Endothelial cell of umbilical vein (primary cell): ENCODE measurements at regions not wholly inside any gene's neighbourhood (a gene's known extent, or its start where the extent isn't known, plus 50 kb on each side); places are given as distances from the start of the nearest gene placed in this dataset.

Experiments used
- BruUV-seq: library from RNA; stranded (reverse); fragments of 400-500 nt; replicated peaks from 2 replicates; lab custom pipeline; 2021; lab: Mats Ljungman, UMichigan
- CTCF ChIA-PET: fragments of 300-600, 350-600 bp; sonication (Branson Sonifier 250); formaldehyde crosslinking; loops from one replicate; lab custom pipeline; 2021; ENCODE audit warnings: antibody characterized with exemption, inconsistent platforms; lab: Charles Lee
- POLR2A ChIA-PET: fragments of 300-600, 350-600 bp; sonication (Branson Sonifier 250); formaldehyde crosslinking; loops from one replicate; lab custom pipeline; 2021; ENCODE audit warnings: antibody characterized with exemption, inconsistent platforms; lab: Charles Lee
- DNase-seq: peaks from one replicate; pipeline ENCODE4 v3.0.0-alpha.2; 2011; ENCODE audit warnings: low read depth, low spot score
- FAIRE-seq: peaks from 2 replicates; lab custom pipeline; 2011; peaks lifted over from hg19 to GRCh38; lab: Jason Lieb, UNC
- H2AFZ ChIP-seq: 2 replicates; pipeline ENCODE4 v1.6.0; 2012; ENCODE audit warnings: low read depth, low read length, control low read depth, inconsistent platforms
- H3K27ac ChIP-seq: 2 replicates; pipeline ENCODE4 v1.5.1; 2011; ENCODE audit warnings: low read depth, mild to moderate bottlenecking, control low read depth, low read length, moderate library complexity; ENCODE audit not compliant: insufficient read depth
- H3K27me3 ChIP-seq, 2 experiments: 2 replicates each; pipeline versions ENCODE4 v1.6.0 to v1.6.1; 2011; ENCODE audit warnings: low read length in 2 of 2, mixed read lengths in 1 of 2; ENCODE audit not compliant: control insufficient read depth in 2 of 2, insufficient read depth in 2 of 2
- H3K36me3 ChIP-seq, 2 experiments: 2 replicates in 1 of 2; 3 replicates in 1 of 2; pipeline ENCODE4 v1.5.1; 2011; ENCODE audit warnings: low read length in 2 of 2, mild to moderate bottlenecking in 1 of 2, moderate library complexity in 1 of 2; ENCODE audit not compliant: control insufficient read depth in 2 of 2, insufficient read depth in 2 of 2; ENCODE audit errors: extremely low read depth in 1 of 2
- H3K4me1 ChIP-seq: 3 replicates; pipeline ENCODE4 v1.5.1; 2011; ENCODE audit warnings: mild to moderate bottlenecking, low read length; ENCODE audit not compliant: control insufficient read depth, insufficient read depth; ENCODE audit errors: extremely low read depth
- H3K4me2 ChIP-seq: 2 replicates; pipeline ENCODE4 v1.6.1; 2011; ENCODE audit warnings: low read length, control low read depth, mixed read lengths; ENCODE audit not compliant: insufficient read depth
- H3K4me3 ChIP-seq, 3 experiments: fragments of 200-600 bp in 1 of 3; sonication (generic), shearing (Covaris generic) in 1 of 3; replicated peaks in 1 of 3; 2 replicates each; pipeline ENCODE4 v1.5.1; 2011 to 2016; ENCODE audit warnings: control low read depth in 3 of 3, low read length in 3 of 3, mild to moderate bottlenecking in 2 of 3, inconsistent platforms in 1 of 3, low read depth in 1 of 3, moderate library complexity in 1 of 3; ENCODE audit not compliant: insufficient read depth in 1 of 3
- H3K79me2 ChIP-seq: 2 replicates; pipeline ENCODE4 v1.6.0; 2012; ENCODE audit warnings: low read length, inconsistent platforms; ENCODE audit not compliant: control insufficient read depth, insufficient read depth
- H3K9ac ChIP-seq: replicated peaks from 2 replicates; pipeline ENCODE3; 2011; ENCODE audit warnings: low read length, control low read depth; ENCODE audit not compliant: insufficient read depth; ENCODE audit errors: extremely low read depth
- H3K9me1 ChIP-seq: replicated peaks from 3 replicates; pipeline ENCODE4 v1.6.0; 2011; ENCODE audit warnings: mild to moderate bottlenecking, low read length; ENCODE audit not compliant: control insufficient read depth, insufficient read depth; ENCODE audit errors: extremely low read depth
- H3K9me3 ChIP-seq: replicated peaks from 2 replicates; pipeline ENCODE4 v1.5.1; 2012; ENCODE audit warnings: low read length, inconsistent platforms; ENCODE audit not compliant: control insufficient read depth, insufficient read depth
- H4K20me1 ChIP-seq: replicated peaks from 2 replicates; pipeline ENCODE3; 2011; ENCODE audit warnings: mild to moderate bottlenecking, low read length; ENCODE audit not compliant: control insufficient read depth, insufficient read depth; ENCODE audit errors: extremely low read depth
- CTCF ChIP-seq, 2 donors: IDR thresholded peaks; 1 replicate in 1 of 2; 2 replicates in 1 of 2; pipeline ENCODE4 v1.5.1; 2011; ENCODE audit warnings: low read length in 2 of 2, mild to moderate bottlenecking in 2 of 2, moderate library complexity in 2 of 2, control low read depth in 1 of 2, inconsistent platforms in 1 of 2, low read depth in 1 of 2; ENCODE audit not compliant: insufficient read depth in 1 of 2; ENCODE audit errors: extremely low read depth in 1 of 2
- EZH2 ChIP-seq: IDR thresholded peaks from 2 replicates; pipeline ENCODE4 v1.6.1; 2012; ENCODE audit warnings: borderline replicate concordance, low read depth, mild to moderate bottlenecking, moderate library complexity, low read length, inconsistent platforms; ENCODE audit not compliant: severe bottlenecking
- FOS ChIP-seq: IDR thresholded peaks from 2 replicates; pipeline ENCODE4 v1.6.1; 2011; ENCODE audit warnings: mild to moderate bottlenecking, low read length, moderate library complexity, borderline replicate concordance; ENCODE audit not compliant: insufficient read depth
- GATA2 ChIP-seq: IDR thresholded peaks from 2 replicates; pipeline ENCODE4 v1.7.0; 2011; ENCODE audit warnings: low read depth, mild to moderate bottlenecking, moderate library complexity, mixed read lengths, low read length; ENCODE audit not compliant: insufficient read length, insufficient read depth
- JUN ChIP-seq: IDR thresholded peaks from 2 replicates; pipeline ENCODE4 v1.6.1; 2011; ENCODE audit warnings: borderline replicate concordance, low read depth; ENCODE audit not compliant: insufficient read length, insufficient read depth
- MYC ChIP-seq: IDR thresholded peaks from one replicate; pipeline ENCODE4 v1.6.1; 2011; ENCODE audit warnings: mild to moderate bottlenecking, low read depth, low read length
- POLR2A ChIP-seq: IDR thresholded peaks from 2 replicates; pipeline ENCODE4 v1.6.1; 2012; ENCODE audit warnings: low read depth, mild to moderate bottlenecking, control low read depth, low read length
- POLR2AphosphoS5 ChIP-seq: IDR thresholded peaks from 2 replicates; pipeline ENCODE4 v1.6.1; 2012; ENCODE audit warnings: low read depth, mild to moderate bottlenecking, control low read depth, low read length, moderate library complexity; ENCODE audit not compliant: insufficient read depth
- dilution Hi-C: fragments of 300-500 bp; cut with MboI; formaldehyde crosslinking; loops from one replicate; pipeline ENCODE4 v1.15.0; 2019; ENCODE audit warnings: low sequenced_read_pairs; ENCODE audit not compliant: extremely low pct_ligation_motif_present
- intact Hi-C: fragments of 100-400 bp; cut with micrococcal nuclease; formaldehyde crosslinking; loops from one replicate; pipeline ENCODE4 v1.10.0; 2022
- TF ChIP-seq, protein P1 (sequence below): IDR thresholded peaks from 2 replicates; pipeline ENCODE4 v1.6.1; 2011; ENCODE audit not compliant: insufficient read depth, insufficient read length

GRCh38 chr22:48516571-48516970 lies 1311.1 kb downstream of the BRD1 start:
- Histone ChIP-seq H3K9me3 (peaks cover 2% of the 10 kb centered on the region), H3K4me2 (no peak overlapping the region), H2AFZ (no peak overlapping the region), H3K36me3 (no peaks in the 10 kb centered on the region), H3K9me1 (no peaks in the 10 kb centered on the region), H4K20me1 (no peaks in the 10 kb centered on the region), H3K79me2 (no peaks in the 10 kb centered on the region), H3K27ac (no peak overlapping the region), H3K9ac (no peak overlapping the region), H3K4me1 (no peaks in the 10 kb centered on the region), H3K4me3 (no peak overlapping the region), H3K27me3 (no peaks in the 10 kb centered on the region)
- ChIA-PET POLR2A (no interaction called here), CTCF (no interaction called here)
- no TSS peak for BruUV-seq
- FAIRE-seq (no peak), DNase-seq (no peak)
- dilution Hi-C loops: no loop called here
- intact Hi-C loops: no loop called here
- TF ChIP-seq JUN (no peak), CTCF (IDR thresholded peaks at IDR 0.05; ENCODE audit: extremely low read depth in 1 of 2, insufficient read depth in 1 of 2, low read depth in 1 of 2, low read length in 2 of 2) (no peak), POLR2A (no peak), MYC (no peak), FOS (no peak), EZH2 (no peak), GATA2 (no peak), POLR2AphosphoS5 (no peak)
- TF ChIP-seq, protein P1, sequence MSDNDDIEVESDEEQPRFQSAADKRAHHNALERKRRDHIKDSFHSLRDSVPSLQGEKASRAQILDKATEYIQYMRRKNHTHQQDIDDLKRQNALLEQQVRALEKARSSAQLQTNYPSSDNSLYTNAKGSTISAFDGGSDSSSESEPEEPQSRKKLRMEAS: no peak
